C4-2B (cell line): ENCODE measurements at regions not wholly inside any gene's neighbourhood (a gene's known extent, or its start where the extent isn't known, plus 50 kb on each side); places are given as distances from the start of the nearest gene placed in this dataset.

ENCODE experiments used
- ZFX ChIP-seq: fragments of 450-650 bp; IDR thresholded peaks from 2 replicates; pipeline ENCODE4 v1.6.1; 2017
- TF ChIP-seq, protein P1 (sequence below): fragments of 450-650 bp; conservative IDR thresholded peaks from 2 replicates; pipeline ENCODE4 v1.5.1; 2017; ENCODE audit warnings: mild to moderate bottlenecking

DNA sequence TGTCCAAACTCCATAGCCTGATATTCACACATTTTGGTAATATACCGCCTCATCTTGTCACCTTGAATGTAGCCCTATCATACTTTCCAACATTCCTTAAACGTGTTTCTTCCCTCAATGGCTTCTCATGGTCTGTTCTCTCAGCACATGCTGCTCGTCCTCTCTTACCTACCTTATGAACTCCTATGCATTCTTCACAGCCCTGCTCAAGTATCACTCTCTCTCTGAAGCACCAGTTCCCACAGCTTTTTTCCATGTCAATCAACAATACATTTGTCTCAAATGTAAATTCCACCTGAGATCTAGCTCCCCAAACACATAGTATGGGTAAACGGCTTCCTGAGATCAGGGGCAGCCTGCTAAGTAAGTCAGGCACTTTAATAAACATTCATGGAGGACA, 85.2 kb upstream of the ZMIZ1 start:
- TF ChIP-seq, protein P1, sequence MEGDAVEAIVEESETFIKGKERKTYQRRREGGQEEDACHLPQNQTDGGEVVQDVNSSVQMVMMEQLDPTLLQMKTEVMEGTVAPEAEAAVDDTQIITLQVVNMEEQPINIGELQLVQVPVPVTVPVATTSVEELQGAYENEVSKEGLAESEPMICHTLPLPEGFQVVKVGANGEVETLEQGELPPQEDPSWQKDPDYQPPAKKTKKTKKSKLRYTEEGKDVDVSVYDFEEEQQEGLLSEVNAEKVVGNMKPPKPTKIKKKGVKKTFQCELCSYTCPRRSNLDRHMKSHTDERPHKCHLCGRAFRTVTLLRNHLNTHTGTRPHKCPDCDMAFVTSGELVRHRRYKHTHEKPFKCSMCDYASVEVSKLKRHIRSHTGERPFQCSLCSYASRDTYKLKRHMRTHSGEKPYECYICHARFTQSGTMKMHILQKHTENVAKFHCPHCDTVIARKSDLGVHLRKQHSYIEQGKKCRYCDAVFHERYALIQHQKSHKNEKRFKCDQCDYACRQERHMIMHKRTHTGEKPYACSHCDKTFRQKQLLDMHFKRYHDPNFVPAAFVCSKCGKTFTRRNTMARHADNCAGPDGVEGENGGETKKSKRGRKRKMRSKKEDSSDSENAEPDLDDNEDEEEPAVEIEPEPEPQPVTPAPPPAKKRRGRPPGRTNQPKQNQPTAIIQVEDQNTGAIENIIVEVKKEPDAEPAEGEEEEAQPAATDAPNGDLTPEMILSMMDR: no peak
- TF ChIP-seq ZFX: no peak
